Smooth muscle cell (in vitro differentiated cells): ENCODE measurements at regions not wholly inside any gene's neighbourhood (a gene's known extent, or its start where the extent isn't known, plus 50 kb on each side); places are given as distances from the start of the nearest gene placed in this dataset.
A peak's percentile ranks its signal among the peaks of the same experiment; 100 is the strongest.

Source experiments
- DNase-seq: peaks from one replicate; lab custom pipeline; 2025; ENCODE audit not compliant: unreplicated experiment; lab: John Stamatoyannopoulos, UW
- H2AFZ ChIP-seq: fragments of 200-600 bp; sonication (generic); 2 replicates; pipeline ENCODE4 v1.6.0; 2016; ENCODE audit warnings: antibody characterized with exemption, low read depth, mild to moderate bottlenecking
- H3F3A ChIP-seq: fragments of 200-600 bp; sonication (generic); 2 replicates; pipeline ENCODE4 v1.6.0; 2017; ENCODE audit warnings: antibody characterized with exemption, low read depth
- H3K27ac ChIP-seq: fragments of 200-600 bp; sonication (generic); 2 replicates; pipeline ENCODE4 v1.5.1; 2016; ENCODE audit warnings: low read depth, mild to moderate bottlenecking
- H3K27me3 ChIP-seq: fragments of 200-600 bp; sonication (generic); 2 replicates; pipeline ENCODE4 v1.6.1; 2016; ENCODE audit warnings: low read depth, mild to moderate bottlenecking
- H3K36me3 ChIP-seq: fragments of 200-600 bp; sonication (generic); 2 replicates; pipeline ENCODE4 v1.5.1; 2016; ENCODE audit warnings: low read depth
- H3K4me1 ChIP-seq: fragments of 200-600 bp; sonication (generic); 2 replicates; pipeline ENCODE4 v1.5.1; 2016; ENCODE audit warnings: low read depth
- H3K4me2 ChIP-seq: fragments of 200-600 bp; sonication (generic); 2 replicates; pipeline ENCODE4 v1.6.0; 2016; ENCODE audit warnings: mild to moderate bottlenecking
- H3K4me3 ChIP-seq: fragments of 200-600 bp; sonication (generic); 2 replicates; pipeline ENCODE4 v1.5.1; 2016; ENCODE audit warnings: mild to moderate bottlenecking
- H3K79me2 ChIP-seq: fragments of 200-600 bp; sonication (generic); 2 replicates; pipeline ENCODE4 v1.6.0; 2016; ENCODE audit warnings: low read depth, mild to moderate bottlenecking
- H3K9ac ChIP-seq: fragments of 200-600 bp; sonication (generic); 2 replicates; pipeline ENCODE4 v1.6.0; 2016; ENCODE audit warnings: low read depth
- H3K9me3 ChIP-seq: fragments of 200-600 bp; sonication (generic); replicated peaks from 2 replicates; pipeline ENCODE4 v1.5.1; 2016; ENCODE audit warnings: low read depth
- H4K20me1 ChIP-seq: fragments of 200-600 bp; sonication (generic); 2 replicates; pipeline ENCODE4 v1.6.0; 2016; ENCODE audit warnings: low read depth
- WGBS: methylation state at CpG from one replicate; pipeline ENCODE4 v1.1.7; 2016; ENCODE audit warnings: low lambda C conversion rate; 5-methylcytosine and 5-hydroxymethylcytosine counted together
- TF ChIP-seq, protein P1 (sequence below): fragments of 200-600 bp; sonication (generic); IDR thresholded peaks from 2 replicates; pipeline ENCODE4 v1.5.1; 2017; ENCODE audit warnings: borderline replicate concordance, mild to moderate bottlenecking, antibody characterized with exemption; ENCODE audit not compliant: insufficient read depth, poor library complexity, severe bottlenecking

DNA sequence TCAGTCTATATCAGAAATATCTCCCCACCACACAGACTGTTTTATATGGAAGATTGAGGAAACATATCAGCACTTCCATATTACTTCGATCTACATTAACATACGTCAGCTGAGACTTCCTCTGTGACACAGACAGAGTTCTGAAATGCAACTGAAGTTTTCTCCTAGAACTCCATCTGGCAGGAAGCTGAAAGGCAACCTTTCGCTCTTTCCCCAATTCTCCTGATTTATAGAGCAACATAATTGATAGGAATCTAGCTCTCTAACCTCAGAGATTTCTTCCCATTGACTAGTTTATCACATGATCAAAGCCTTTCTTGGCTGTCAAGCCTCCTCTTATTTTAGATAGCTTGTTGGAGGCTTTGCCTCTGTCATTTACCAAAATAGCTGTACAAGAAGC lies 806.7 kb upstream of the CHAC2 start:
- H2AFZ ChIP-seq: no peak overlapping the region
- H3K36me3 ChIP-seq: no peaks in the 10 kb centered on the region
- TF ChIP-seq, protein P1, sequence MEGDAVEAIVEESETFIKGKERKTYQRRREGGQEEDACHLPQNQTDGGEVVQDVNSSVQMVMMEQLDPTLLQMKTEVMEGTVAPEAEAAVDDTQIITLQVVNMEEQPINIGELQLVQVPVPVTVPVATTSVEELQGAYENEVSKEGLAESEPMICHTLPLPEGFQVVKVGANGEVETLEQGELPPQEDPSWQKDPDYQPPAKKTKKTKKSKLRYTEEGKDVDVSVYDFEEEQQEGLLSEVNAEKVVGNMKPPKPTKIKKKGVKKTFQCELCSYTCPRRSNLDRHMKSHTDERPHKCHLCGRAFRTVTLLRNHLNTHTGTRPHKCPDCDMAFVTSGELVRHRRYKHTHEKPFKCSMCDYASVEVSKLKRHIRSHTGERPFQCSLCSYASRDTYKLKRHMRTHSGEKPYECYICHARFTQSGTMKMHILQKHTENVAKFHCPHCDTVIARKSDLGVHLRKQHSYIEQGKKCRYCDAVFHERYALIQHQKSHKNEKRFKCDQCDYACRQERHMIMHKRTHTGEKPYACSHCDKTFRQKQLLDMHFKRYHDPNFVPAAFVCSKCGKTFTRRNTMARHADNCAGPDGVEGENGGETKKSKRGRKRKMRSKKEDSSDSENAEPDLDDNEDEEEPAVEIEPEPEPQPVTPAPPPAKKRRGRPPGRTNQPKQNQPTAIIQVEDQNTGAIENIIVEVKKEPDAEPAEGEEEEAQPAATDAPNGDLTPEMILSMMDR: no peak
- H3K9me3 ChIP-seq: no peaks in the 10 kb centered on the region
- no peaks in the 10 kb centered on the region for H4K20me1 ChIP-seq
- no peak overlapping the region for H3K4me3 ChIP-seq
- H3K9ac ChIP-seq: no peak overlapping the region
- 92% methylated on average over 3 of the region's 3 CpGs for WGBS
- no peak overlapping the region for H3K27ac ChIP-seq
- H3F3A ChIP-seq: no peaks in the 10 kb centered on the region
- H3K79me2 ChIP-seq: no peaks in the 10 kb centered on the region
- DNase-seq: no peak
- H3K27me3 ChIP-seq: no peaks in the 10 kb centered on the region
- H3K4me2 ChIP-seq: no peak overlapping the region
- H3K4me1 ChIP-seq: no peaks in the 10 kb centered on the region

DNA sequence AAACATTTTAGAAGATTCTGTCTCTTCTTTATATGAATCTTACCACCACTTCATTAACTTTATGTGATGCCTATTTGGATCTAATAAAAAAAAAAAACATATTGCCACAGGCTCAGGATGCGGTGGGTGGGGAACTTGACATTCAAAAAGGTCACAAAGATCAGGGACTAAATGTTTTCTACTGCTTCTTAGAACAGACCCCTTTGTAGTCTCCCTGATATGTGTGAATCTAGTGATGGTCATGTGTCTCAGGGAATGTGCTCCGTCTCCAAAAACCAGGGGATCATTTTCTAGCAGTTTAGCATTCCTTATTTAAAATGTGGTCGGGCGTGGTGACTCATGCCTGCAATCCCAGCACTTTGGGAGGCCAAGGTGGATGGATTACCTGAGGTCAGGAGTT lies 807.8 kb upstream of the CHAC2 start:
- 85% methylated on average over 4 of the region's 4 CpGs for WGBS
- DNase-seq: no peak

GRCh38 chr2:52956766-52957165 lies 810.8 kb upstream of the CHAC2 start:
- no peaks in the 10 kb centered on the region for H3K79me2 ChIP-seq

More for the DNA sequence above, 807.8 kb upstream of the CHAC2 start:
- Histone ChIP-seq H3K9me3 (no peaks in the 10 kb centered on the region), H3K36me3 (no peaks in the 10 kb centered on the region), H3F3A (no peaks in the 10 kb centered on the region), H4K20me1 (no peaks in the 10 kb centered on the region), H3K4me1 (no peaks in the 10 kb centered on the region), H3K27me3 (no peaks in the 10 kb centered on the region), H3K79me2 (no peaks in the 10 kb centered on the region), H3K4me3 (no peak overlapping the region), H3K4me2 (no peak overlapping the region), H3K9ac (no peak overlapping the region), H3K27ac (no peak overlapping the region), H2AFZ (no peak overlapping the region)
- TF ChIP-seq, protein P1: no peak

GRCh38 chr2:52956118-52956517 lies 811.5 kb upstream of the CHAC2 start:
- no peak overlapping the region for H3K4me3 ChIP-seq
- DNase-seq: no peak
- H3K4me2 ChIP-seq: no peak overlapping the region
- no peaks in the 10 kb centered on the region for H3K36me3 ChIP-seq
- TF ChIP-seq, protein P1: no peak
- 91% methylated on average over 4 of the region's 4 CpGs for WGBS
- no peaks in the 10 kb centered on the region for H3F3A ChIP-seq
- no peak overlapping the region for H3K9ac ChIP-seq
- H3K9me3 ChIP-seq: no peaks in the 10 kb centered on the region
- H4K20me1 ChIP-seq: no peaks in the 10 kb centered on the region
- no peaks in the 10 kb centered on the region for H3K4me1 ChIP-seq
- H3K27ac ChIP-seq: no peak overlapping the region
- no peak overlapping the region for H2AFZ ChIP-seq
- H3K79me2 ChIP-seq: no peaks in the 10 kb centered on the region
- no peaks in the 10 kb centered on the region for H3K27me3 ChIP-seq

More at GRCh38 chr2:52956766-52957165, 810.8 kb upstream of the CHAC2 start:
- no peak overlapping the region for H3K9ac ChIP-seq
- no peaks in the 10 kb centered on the region for H3K36me3 ChIP-seq
- no peak overlapping the region for H3K4me2 ChIP-seq
- no peaks in the 10 kb centered on the region for H3K27me3 ChIP-seq
- H3F3A ChIP-seq: no peaks in the 10 kb centered on the region
- no peak overlapping the region for H3K4me3 ChIP-seq
- WGBS: 100% methylated on average over 1 of the region's 1 CpG
- no peaks in the 10 kb centered on the region for H3K4me1 ChIP-seq
- DNase-seq: no peak
- no peaks in the 10 kb centered on the region for H4K20me1 ChIP-seq
- no peak overlapping the region for H3K27ac ChIP-seq
- no peaks in the 10 kb centered on the region for H3K9me3 ChIP-seq
- TF ChIP-seq, protein P1: peak; percentile 7
- no peak overlapping the region for H2AFZ ChIP-seq
